SK-N-MC (cell line): ENCODE measurements at regions not wholly inside any gene's neighbourhood (a gene's known extent, or its start where the extent isn't known, plus 50 kb on each side); places are given as distances from the start of the nearest gene placed in this dataset.

Experiments used
- EZH2 ChIP-seq: fragments of 200-600 bp; sonication (generic); IDR thresholded peaks from one replicate; pipeline ENCODE4 v1.6.1; 2017; ENCODE audit warnings: antibody characterized with exemption
- FOXP2 ChIP-seq: optimal IDR thresholded peaks from 2 replicates; pipeline ENCODE3; 2011; ENCODE audit warnings: mild to moderate bottlenecking, moderate library complexity; ENCODE audit not compliant: insufficient read depth; ENCODE audit errors: extremely low read length, control extremely low read depth
- POLR2AphosphoS5 ChIP-seq: IDR thresholded peaks from 2 replicates; pipeline ENCODE4 v1.6.1; 2012; ENCODE audit warnings: mild to moderate bottlenecking, low read depth, low read length, borderline replicate concordance

GRCh38 chr1:232711996-232712395 is 82.1 kb upstream of the SIPA1L2 start:
- no peak for TF ChIP-seq FOXP2
- TF ChIP-seq POLR2AphosphoS5: no peak
- TF ChIP-seq EZH2: no peak
